ENCODE measurements at regions not wholly inside any gene's neighbourhood (a gene's known extent, or its start where the extent isn't known, plus 50 kb on each side); places are given as distances from the start of the nearest gene placed in this dataset.

- Mint-ChIP-seq H3K27ac (no peak overlapping the region), H3K4me3 (no peak overlapping the region), H3K9me3 (no peaks in the 10 kb centered on the region), H3K27me3 (ENCODE audit: low read depth) (no peaks in the 10 kb centered on the region), H3K36me3 (ENCODE audit: low read depth) (peaks cover 3% of the 10 kb centered on the region), H3K4me1 (ENCODE audit: low read depth) (peaks cover 3% of the 10 kb centered on the region)
- DNase-seq (ENCODE audit: low spot score), result no peak
These were observed 52.9 kb downstream of the TMSB4Y start for GRCh38 chrY:13756615-13757014.

- H3K9me3 Mint-ChIP-seq, result no peaks in the 10 kb centered on the region
- H3K27me3 Mint-ChIP-seq (ENCODE audit: low read depth), result no peaks in the 10 kb centered on the region
- H3K27ac Mint-ChIP-seq, result no peak overlapping the region
- H3K36me3 Mint-ChIP-seq (ENCODE audit: low read depth), result peaks cover 8% of the 10 kb centered on the region
- no peak overlapping the region for H3K4me3 Mint-ChIP-seq
- peaks cover 3% of the 10 kb centered on the region for H3K4me1 Mint-ChIP-seq (ENCODE audit: low read depth)
- DNase-seq (ENCODE audit: low spot score), result no peak
These were observed 62.3 kb downstream of the TMSB4Y start for GRCh38 chrY:13766040-13766439.

- Mint-ChIP-seq H3K27me3 (ENCODE audit: low read depth) (no peaks in the 10 kb centered on the region), H3K9me3 (peaks cover 7% of the 10 kb centered on the region), H3K36me3 (ENCODE audit: low read depth) (peaks cover 13% of the 10 kb centered on the region), H3K4me1 (ENCODE audit: low read depth) (peaks cover 26% of the 10 kb centered on the region), H3K4me3 (peak overlapping the region; percentile 75), H3K27ac (peak overlapping the region; percentile 87)
- no peak for DNase-seq (ENCODE audit: low spot score)
These were observed 86.6 kb downstream of the TMSB4Y start for GRCh38 chrY:13790108-13790793.

GRCh38 chrY:13795067-13795466, 91.4 kb downstream of the TMSB4Y start:
- H3K36me3 Mint-ChIP-seq (ENCODE audit: low read depth), result peaks cover 3% of the 10 kb centered on the region
- H3K9me3 Mint-ChIP-seq, result no peaks in the 10 kb centered on the region
- peaks cover 12% of the 10 kb centered on the region for H3K4me1 Mint-ChIP-seq (ENCODE audit: low read depth)
- H3K4me3 Mint-ChIP-seq, result no peak overlapping the region
- H3K27ac Mint-ChIP-seq, result no peak overlapping the region
- no peaks in the 10 kb centered on the region for H3K27me3 Mint-ChIP-seq (ENCODE audit: low read depth)
- no peak for DNase-seq (ENCODE audit: low spot score)

GRCh38 chrY:13802828-13803227, 99.1 kb downstream of the TMSB4Y start:
- no peaks in the 10 kb centered on the region for H3K9me3 Mint-ChIP-seq
- H3K36me3 Mint-ChIP-seq (ENCODE audit: low read depth), result peaks cover 2% of the 10 kb centered on the region
- H3K27me3 Mint-ChIP-seq (ENCODE audit: low read depth), result no peaks in the 10 kb centered on the region
- H3K4me3 Mint-ChIP-seq, result no peak overlapping the region
- no peak for DNase-seq (ENCODE audit: low spot score)
- no peak overlapping the region for H3K27ac Mint-ChIP-seq
- peaks cover 15% of the 10 kb centered on the region for H3K4me1 Mint-ChIP-seq (ENCODE audit: low read depth)

GRCh38 chrY:13803424-13803823, 99.7 kb downstream of the TMSB4Y start:
- Mint-ChIP-seq H3K27me3 (ENCODE audit: low read depth) (no peaks in the 10 kb centered on the region), H3K27ac (no peak overlapping the region), H3K4me3 (no peak overlapping the region)

GRCh38 chrY:13804124-13805056, 100.7 kb downstream of the TMSB4Y start:
- Mint-ChIP-seq H3K4me3 (peak overlapping the region; percentile 23), H3K36me3 (ENCODE audit: low read depth) (peaks cover 6% of the 10 kb centered on the region), H3K27ac (no peak overlapping the region), H3K9me3 (peaks cover 10% of the 10 kb centered on the region), H3K4me1 (ENCODE audit: low read depth) (peaks cover 15% of the 10 kb centered on the region), H3K27me3 (ENCODE audit: low read depth) (no peaks in the 10 kb centered on the region)
- DNase-seq (ENCODE audit: low spot score), result no peak

More at GRCh38 chrY:13803424-13803823, 99.7 kb downstream of the TMSB4Y start:
- peaks cover 4% of the 10 kb centered on the region for H3K9me3 Mint-ChIP-seq
- H3K4me1 Mint-ChIP-seq (ENCODE audit: low read depth), result peaks cover 15% of the 10 kb centered on the region
- peaks cover 2% of the 10 kb centered on the region for H3K36me3 Mint-ChIP-seq (ENCODE audit: low read depth)
- no peak for DNase-seq (ENCODE audit: low spot score)

GRCh38 chrY:13805057-13805735, 101.5 kb downstream of the TMSB4Y start:
- no peak for DNase-seq (ENCODE audit: low spot score)
- peak overlapping the region; percentile 44 for H3K27ac Mint-ChIP-seq

GRCh38 chrY:13805736-13806067, 102.0 kb downstream of the TMSB4Y start:
- DNase-seq (ENCODE audit: low spot score), result peak; percentile 5
- Mint-ChIP-seq H3K9me3 (peaks cover 22% of the 10 kb centered on the region), H3K4me3 (peak overlapping the region; percentile 23), H3K36me3 (ENCODE audit: low read depth) (peaks cover 14% of the 10 kb centered on the region), H3K27ac (peak overlapping the region; percentile 44), H3K27me3 (ENCODE audit: low read depth) (no peaks in the 10 kb centered on the region), H3K4me1 (ENCODE audit: low read depth) (peaks cover 15% of the 10 kb centered on the region)

More at GRCh38 chrY:13805057-13805735, 101.5 kb downstream of the TMSB4Y start:
- peaks cover 18% of the 10 kb centered on the region for H3K9me3 Mint-ChIP-seq
- peaks cover 10% of the 10 kb centered on the region for H3K36me3 Mint-ChIP-seq (ENCODE audit: low read depth)
- peak overlapping the region; percentile 23 for H3K4me3 Mint-ChIP-seq
- no peaks in the 10 kb centered on the region for H3K27me3 Mint-ChIP-seq (ENCODE audit: low read depth)
- peaks cover 15% of the 10 kb centered on the region for H3K4me1 Mint-ChIP-seq (ENCODE audit: low read depth)

GRCh38 chrY:13830089-13830488, 126.4 kb downstream of the TMSB4Y start:
- H3K4me3 Mint-ChIP-seq, result no peak overlapping the region
- H3K9me3 Mint-ChIP-seq, result peaks cover 9% of the 10 kb centered on the region
- H3K27ac Mint-ChIP-seq, result no peak overlapping the region

GRCh38 chrY:13844411-13844810, 140.7 kb downstream of the TMSB4Y start:
- Mint-ChIP-seq H3K4me3 (no peak overlapping the region), H3K27ac (no peak overlapping the region), H3K4me1 (ENCODE audit: low read depth) (no peaks in the 10 kb centered on the region), H3K27me3 (ENCODE audit: low read depth) (no peaks in the 10 kb centered on the region), H3K9me3 (no peaks in the 10 kb centered on the region), H3K36me3 (ENCODE audit: low read depth) (peaks cover 9% of the 10 kb centered on the region)
- no peak for DNase-seq (ENCODE audit: low spot score)

More at GRCh38 chrY:13830089-13830488, 126.4 kb downstream of the TMSB4Y start:
- DNase-seq (ENCODE audit: low spot score), result no peak
- no peaks in the 10 kb centered on the region for H3K4me1 Mint-ChIP-seq (ENCODE audit: low read depth)
- no peaks in the 10 kb centered on the region for H3K36me3 Mint-ChIP-seq (ENCODE audit: low read depth)
- no peaks in the 10 kb centered on the region for H3K27me3 Mint-ChIP-seq (ENCODE audit: low read depth)

GRCh38 chrY:13845276-13845675, 141.0 kb downstream of the VCY start:
- H3K27me3 Mint-ChIP-seq (ENCODE audit: low read depth), result no peaks in the 10 kb centered on the region
- peaks cover 9% of the 10 kb centered on the region for H3K36me3 Mint-ChIP-seq (ENCODE audit: low read depth)
- H3K4me3 Mint-ChIP-seq, result no peak overlapping the region
- no peak for DNase-seq (ENCODE audit: low spot score)
- no peak overlapping the region for H3K27ac Mint-ChIP-seq
- H3K4me1 Mint-ChIP-seq (ENCODE audit: low read depth), result no peaks in the 10 kb centered on the region
- H3K9me3 Mint-ChIP-seq, result no peaks in the 10 kb centered on the region

- H3K27me3 Mint-ChIP-seq (ENCODE audit: low read depth), result no peaks in the 10 kb centered on the region
- no peaks in the 10 kb centered on the region for H3K9me3 Mint-ChIP-seq
- no peaks in the 10 kb centered on the region for H3K36me3 Mint-ChIP-seq (ENCODE audit: low read depth)
These were observed 116.7 kb downstream of the VCY start for GRCh38 chrY:13869611-13870010.

GRCh38 chrY:13871426-13871825, 114.8 kb downstream of the VCY start:
- H3K4me3 Mint-ChIP-seq, result no peak overlapping the region
- DNase-seq (ENCODE audit: low spot score), result no peak
- no peak overlapping the region for H3K27ac Mint-ChIP-seq
- H3K9me3 Mint-ChIP-seq, result no peaks in the 10 kb centered on the region
- H3K36me3 Mint-ChIP-seq (ENCODE audit: low read depth), result no peaks in the 10 kb centered on the region
- no peaks in the 10 kb centered on the region for H3K4me1 Mint-ChIP-seq (ENCODE audit: low read depth)
- H3K27me3 Mint-ChIP-seq (ENCODE audit: low read depth), result no peaks in the 10 kb centered on the region

More at GRCh38 chrY:13869611-13870010, 116.7 kb downstream of the VCY start:
- no peak for DNase-seq (ENCODE audit: low spot score)
- no peak overlapping the region for H3K27ac Mint-ChIP-seq
- no peak overlapping the region for H3K4me3 Mint-ChIP-seq
- no peaks in the 10 kb centered on the region for H3K4me1 Mint-ChIP-seq (ENCODE audit: low read depth)

Measured in T-helper 2 cell treated with Interferon-gamma antibody and Interleukin-4, amounts not matched to agents 5 μg/mL and 100 μg/mL, for 36 hours (primary cell).